ENCODE measurements at regions not wholly inside any gene's neighbourhood (a gene's known extent, or its start where the extent isn't known, plus 50 kb on each side); places are given as distances from the start of the nearest gene placed in this dataset.

- CTCF ChIA-PET: no interaction called here
- DNase-seq (ENCODE audit: extremely low spot score): no peak
- POLR2A ChIA-PET: no interaction called here
- TF ChIP-seq PKNOX1 (IDR thresholded peaks at IDR 0.05) (no peak), FOXK2 (IDR thresholded peaks at IDR 0.05) (no peak), ELF4 (IDR thresholded peaks at IDR 0.05) (no peak), FOXA1 (IDR thresholded peaks at IDR 0.05) (no peak), LEF1 (IDR thresholded peaks at IDR 0.05; ENCODE audit: borderline replicate concordance) (no peak), TARDBP (IDR thresholded peaks at IDR 0.05) (no peak), BHLHE40 (IDR thresholded peaks at IDR 0.05; ENCODE audit: borderline replicate concordance) (no peak), ARNT (IDR thresholded peaks at IDR 0.05) (no peak), SP1 (IDR thresholded peaks at IDR 0.05) (no peak), FOXM1 (IDR thresholded peaks at IDR 0.05; ENCODE audit: borderline replicate concordance) (no peak)
Measured at GRCh38 chrX:139237141-139237540, 293.4 kb upstream of the F9 start.

GRCh38 chrX:139234898-139235297 is 295.6 kb upstream of the F9 start:
- DNase-seq (ENCODE audit: extremely low spot score): no peak
- no peak for TF ChIP-seq TARDBP (IDR thresholded peaks at IDR 0.05)
- TF ChIP-seq ARNT (IDR thresholded peaks at IDR 0.05): no peak
- TF ChIP-seq CTBP1 (IDR thresholded peaks at IDR 0.05; ENCODE audit: borderline replicate concordance): no peak
- no peak for TF ChIP-seq SP1 (IDR thresholded peaks at IDR 0.05)
- no peak for TF ChIP-seq FOXA1 (IDR thresholded peaks at IDR 0.05)
- no peak for TF ChIP-seq ELF4 (IDR thresholded peaks at IDR 0.05)
- no peak for TF ChIP-seq ZNF384 (IDR thresholded peaks at IDR 0.05)
- POLR2A ChIA-PET: no interaction called here
- CTCF ChIA-PET: no interaction called here

- no peak for TF ChIP-seq ARNT (IDR thresholded peaks at IDR 0.05)
- CTCF ChIA-PET: no interaction called here
- DNase-seq (ENCODE audit: extremely low spot score): no peak
- POLR2A ChIA-PET: no interaction called here
Measured at GRCh38 chrX:139224953-139225665, 305.4 kb upstream of the F9 start.

GRCh38 chrX:139222511-139223200 is 307.9 kb upstream of the F9 start:
- TF ChIP-seq FOXK2 (IDR thresholded peaks at IDR 0.05): no peak
- no peak for TF ChIP-seq HDGF (IDR thresholded peaks at IDR 0.05; ENCODE audit: borderline replicate concordance)
- POLR2A ChIA-PET: no interaction called here
- CTCF ChIA-PET: no interaction called here
- no peak for DNase-seq (ENCODE audit: extremely low spot score)

- CTCF ChIA-PET: no interaction called here
- TF ChIP-seq FOXA1 (IDR thresholded peaks at IDR 0.05) (no peak), HDGF (IDR thresholded peaks at IDR 0.05; ENCODE audit: borderline replicate concordance) (no peak), ZNF384 (IDR thresholded peaks at IDR 0.05) (no peak), PKNOX1 (IDR thresholded peaks at IDR 0.05) (no peak), LEF1 (IDR thresholded peaks at IDR 0.05; ENCODE audit: borderline replicate concordance) (no peak), ELF4 (IDR thresholded peaks at IDR 0.05) (no peak), CTBP1 (IDR thresholded peaks at IDR 0.05; ENCODE audit: borderline replicate concordance) (no peak)
- POLR2A ChIA-PET: no interaction called here
- DNase-seq (ENCODE audit: extremely low spot score): no peak
Measured at GRCh38 chrX:139213241-139213709, 317.3 kb upstream of the F9 start.

- ChIA-PET POLR2A (no interaction called here), CTCF (no interaction called here)
- TF ChIP-seq L3MBTL2 (conservative IDR thresholded peaks at IDR 0.05): no peak
- no peak for TF ChIP-seq FOXK2 (IDR thresholded peaks at IDR 0.05)
- no peak for TF ChIP-seq SUZ12 (IDR thresholded peaks at IDR 0.05)
- TF ChIP-seq ELF4 (IDR thresholded peaks at IDR 0.05): no peak
- TF ChIP-seq NFRKB (IDR thresholded peaks at IDR 0.05): no peak
- TF ChIP-seq FOXM1 (IDR thresholded peaks at IDR 0.05; ENCODE audit: borderline replicate concordance): no peak
- no peak for TF ChIP-seq BHLHE40 (IDR thresholded peaks at IDR 0.05; ENCODE audit: borderline replicate concordance)
- no peak for TF ChIP-seq TARDBP (IDR thresholded peaks at IDR 0.05)
- TF ChIP-seq FOXA1 (IDR thresholded peaks at IDR 0.05): no peak
- no peak for TF ChIP-seq ZNF384 (IDR thresholded peaks at IDR 0.05)
- no peak for TF ChIP-seq CTBP1 (IDR thresholded peaks at IDR 0.05; ENCODE audit: borderline replicate concordance)
- no peak for TF ChIP-seq HDGF (IDR thresholded peaks at IDR 0.05; ENCODE audit: borderline replicate concordance)
- TF ChIP-seq SP1 (IDR thresholded peaks at IDR 0.05): no peak
- no peak for TF ChIP-seq LEF1 (IDR thresholded peaks at IDR 0.05; ENCODE audit: borderline replicate concordance)
- no peak for DNase-seq (ENCODE audit: extremely low spot score)
Measured at GRCh38 chrX:139211568-139212182, 318.9 kb upstream of the F9 start.

GRCh38 chrX:139209342-139209741 is 321.2 kb upstream of the F9 start:
- DNase-seq (ENCODE audit: extremely low spot score): no peak
- ChIA-PET POLR2A (no interaction called here), CTCF (no interaction called here)
- TF ChIP-seq FOXA1 (IDR thresholded peaks at IDR 0.05) (no peak), LEF1 (IDR thresholded peaks at IDR 0.05; ENCODE audit: borderline replicate concordance) (no peak), FOXM1 (IDR thresholded peaks at IDR 0.05; ENCODE audit: borderline replicate concordance) (no peak), CTBP1 (IDR thresholded peaks at IDR 0.05; ENCODE audit: borderline replicate concordance) (no peak), ZNF384 (IDR thresholded peaks at IDR 0.05) (no peak), PKNOX1 (IDR thresholded peaks at IDR 0.05) (no peak), BHLHE40 (IDR thresholded peaks at IDR 0.05; ENCODE audit: borderline replicate concordance) (no peak), HDGF (IDR thresholded peaks at IDR 0.05; ENCODE audit: borderline replicate concordance) (no peak), NFRKB (IDR thresholded peaks at IDR 0.05) (no peak), L3MBTL2 (conservative IDR thresholded peaks at IDR 0.05) (no peak)
